ENCODE measurements at regions not wholly inside any gene's neighbourhood (a gene's known extent, or its start where the extent isn't known, plus 50 kb on each side); places are given as distances from the start of the nearest gene placed in this dataset.

DNA sequence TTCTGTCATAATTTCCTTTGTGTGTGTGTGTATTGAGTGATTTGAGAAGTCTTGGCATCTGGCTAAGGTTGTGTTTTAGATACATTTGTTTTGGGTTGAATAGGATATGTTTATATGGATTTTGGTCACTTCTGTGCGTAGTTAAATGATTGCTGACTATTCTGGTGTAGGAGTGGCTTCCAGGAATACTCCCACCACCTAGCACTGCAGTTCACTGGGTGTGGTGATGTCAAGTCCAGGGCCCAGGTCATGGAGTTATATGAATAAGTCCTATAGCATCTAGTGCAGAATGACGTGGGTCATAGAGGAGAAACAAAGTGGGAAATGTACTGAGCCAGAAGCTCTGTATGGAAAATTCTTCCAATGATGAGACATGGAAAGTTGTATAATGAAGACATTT is 465.4 kb upstream of the CCL2 start:
- no peak for DNase-seq

DNA sequence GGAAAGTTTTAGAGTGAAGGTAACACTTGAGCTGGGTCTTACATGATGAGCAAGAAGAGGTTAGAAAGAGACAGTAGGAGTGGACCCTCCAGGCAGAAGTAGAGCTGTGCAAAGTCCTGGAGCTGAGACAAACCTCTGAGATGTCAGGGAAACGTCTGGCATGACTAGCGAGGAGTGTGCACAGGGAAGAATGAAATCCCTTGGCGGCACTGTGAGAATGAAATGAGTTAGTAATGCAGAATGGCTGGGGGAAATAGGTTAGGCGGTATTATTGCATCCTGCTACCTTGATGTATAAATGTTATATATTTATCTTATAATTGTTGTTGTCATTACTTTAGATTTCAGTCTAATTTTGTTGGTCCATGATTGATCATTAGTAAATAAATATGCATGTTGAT is 457.9 kb upstream of the CCL2 start:
- DNase-seq = no peak

DNA sequence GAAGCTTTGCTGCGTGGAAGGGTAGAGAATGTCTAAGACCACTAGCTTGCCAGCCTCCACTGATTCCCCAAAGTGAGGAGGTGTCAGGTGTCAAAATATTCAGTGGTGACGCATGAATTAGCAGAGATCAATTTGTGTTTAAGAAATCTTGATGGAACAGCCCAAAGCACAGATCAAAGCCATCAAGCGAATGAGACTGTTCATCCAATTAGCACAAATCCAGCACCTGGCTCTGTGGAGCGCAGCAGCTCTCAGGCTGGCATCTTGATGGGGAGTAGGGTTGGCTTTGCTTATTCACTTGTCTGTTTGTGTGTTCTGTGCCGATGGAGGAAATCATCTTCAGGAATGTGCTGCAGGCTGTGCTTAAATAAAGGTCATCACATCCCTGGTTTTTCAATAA is 456.8 kb upstream of the CCL2 start:
- DNase-seq = no peak

DNA sequence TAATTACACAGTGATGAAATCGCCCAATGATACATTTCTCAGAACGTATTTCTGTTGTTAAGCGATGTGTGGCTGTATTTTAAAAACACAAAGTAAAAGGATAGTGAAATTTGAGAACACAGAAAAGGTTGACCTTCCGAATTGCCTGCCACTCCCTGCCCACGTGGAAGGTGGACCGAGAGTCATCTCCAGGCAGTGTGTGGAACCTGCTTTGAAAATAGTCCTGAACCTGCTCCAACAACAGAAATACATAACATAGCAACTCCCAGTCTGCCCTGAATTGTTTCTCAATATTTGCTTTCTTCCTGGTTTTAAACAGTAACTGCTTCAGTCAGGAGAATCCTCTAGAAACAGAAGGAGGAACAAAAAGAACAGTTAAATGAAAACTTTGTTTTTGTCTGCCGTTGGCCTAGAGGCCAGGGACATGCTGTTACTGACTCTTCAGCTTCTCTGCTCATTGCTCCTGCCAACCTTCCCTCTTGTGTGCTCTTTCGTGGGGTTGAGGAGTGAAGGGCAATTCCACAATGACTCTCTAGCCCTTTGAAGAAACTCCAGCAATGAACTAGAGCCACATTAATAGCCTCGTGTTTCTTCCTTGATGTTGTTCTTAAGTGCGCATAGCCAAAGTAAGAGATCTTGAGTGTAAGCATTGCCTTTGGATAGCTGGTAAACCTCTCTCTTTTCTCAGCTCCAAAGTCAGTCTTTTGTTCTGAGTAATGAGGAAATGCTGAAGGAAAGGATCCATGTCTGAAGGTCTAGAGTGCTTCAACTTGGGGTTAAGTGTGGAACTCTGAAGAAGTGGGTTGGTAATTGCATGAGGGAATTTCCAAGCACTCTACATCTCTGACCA is 452.5 kb upstream of the CCL2 start:
- no peak for DNase-seq

GRCh38 chr17:33803199-33803685 is 451.8 kb upstream of the CCL2 start:
- no peak for DNase-seq

DNA sequence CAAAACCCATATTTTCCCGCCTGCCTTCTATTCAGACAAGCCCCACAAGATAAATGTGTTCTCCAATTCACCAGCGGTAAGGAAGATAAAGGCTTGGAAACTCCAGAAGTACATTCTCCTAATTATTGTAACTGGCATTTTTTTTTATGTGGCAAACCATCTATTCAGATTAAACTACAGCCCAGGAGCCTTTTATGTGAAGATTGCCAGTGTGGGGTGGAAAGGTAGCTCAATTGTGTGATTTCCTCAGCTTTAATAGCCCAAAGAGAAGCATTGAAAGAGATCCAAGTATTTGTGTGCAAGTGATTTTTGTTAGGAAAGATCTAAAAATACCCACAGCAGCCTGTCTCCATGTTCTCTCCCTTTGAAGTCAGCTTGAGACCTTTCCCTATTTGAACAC is 451.4 kb upstream of the CCL2 start:
- DNase-seq = no peak

DNA sequence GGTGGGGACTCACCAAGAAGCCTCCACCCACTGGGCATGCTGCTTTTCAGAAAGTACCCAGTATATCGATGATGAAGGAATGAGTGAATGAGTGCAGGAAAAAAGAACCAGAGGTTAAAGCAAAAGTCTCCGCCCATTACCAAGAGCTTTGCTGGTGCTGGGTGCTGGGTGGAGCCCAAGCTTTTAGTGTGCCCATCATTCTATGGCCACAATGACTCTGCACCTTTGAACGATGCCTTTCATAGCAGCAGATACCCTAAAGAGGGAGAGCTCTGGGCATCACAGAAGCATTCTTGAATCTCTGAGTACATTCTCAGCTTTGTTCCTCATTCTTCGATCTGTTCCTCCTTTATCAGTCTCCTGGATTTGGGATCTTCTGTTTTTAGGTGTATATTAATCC is 450.7 kb upstream of the CCL2 start:
- DNase-seq = no peak

- DNase-seq = no peak
Measured at GRCh38 chr17:33806631-33807030, 448.5 kb upstream of the CCL2 start.

DNA sequence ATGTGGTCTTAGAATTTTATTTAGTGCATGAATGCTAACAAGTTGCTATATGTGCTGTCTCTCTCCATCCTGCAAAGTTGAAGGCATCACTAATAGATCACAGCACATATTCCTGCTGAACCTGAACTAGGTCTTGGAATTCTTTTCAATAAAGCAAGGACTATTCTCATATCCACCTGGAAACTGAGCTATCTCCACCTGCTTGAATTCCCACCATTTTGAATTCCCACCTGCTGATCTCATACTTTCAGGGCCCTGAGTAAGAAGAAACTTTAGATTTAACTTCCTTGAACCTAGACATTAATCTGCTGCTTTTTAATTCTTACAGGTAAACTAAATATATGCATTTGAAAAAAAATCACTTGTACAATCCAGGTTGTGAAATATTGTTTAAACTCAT is 445.3 kb upstream of the CCL2 start:
- DNase-seq = no peak

DNA sequence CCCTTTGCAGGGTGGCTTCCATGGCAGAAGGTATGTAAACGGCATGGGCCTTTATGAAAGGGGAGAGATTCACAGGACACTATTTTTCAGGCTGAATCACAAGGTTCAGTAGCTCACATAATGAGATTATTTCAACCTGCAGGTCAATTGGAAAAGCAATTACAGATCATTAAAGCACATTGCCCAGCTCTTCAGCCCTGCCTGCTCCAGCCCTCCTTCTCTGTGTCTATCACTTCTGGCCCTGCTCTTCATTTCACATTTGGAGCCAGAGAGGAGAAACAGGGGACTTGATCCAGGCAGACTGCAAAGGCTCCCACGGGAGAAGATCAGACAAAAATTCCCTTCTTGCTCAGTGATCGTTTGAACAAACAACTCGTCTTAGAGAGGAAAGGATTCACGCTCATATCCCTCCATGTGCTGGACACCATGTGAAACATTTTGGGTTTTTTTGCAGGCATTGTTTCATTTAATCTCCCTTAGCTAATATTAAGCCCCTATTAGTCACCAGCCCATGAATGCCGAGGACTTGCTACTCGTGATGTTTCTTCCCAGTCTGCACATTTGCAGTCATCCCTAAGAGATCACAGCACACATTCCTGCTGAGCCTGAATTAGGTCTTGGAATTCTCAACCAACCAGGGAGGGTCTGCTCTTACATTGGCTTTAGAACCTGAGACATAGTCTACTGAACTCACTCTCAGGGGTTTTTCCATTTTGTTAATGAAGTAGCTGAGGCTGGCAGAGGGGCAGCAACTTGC is 443.9 kb upstream of the CCL2 start:
- DNase-seq = no peak

- DNase-seq = no peak
Measured at GRCh38 chr17:33811984-33812577, 443.0 kb upstream of the CCL2 start.

DNA sequence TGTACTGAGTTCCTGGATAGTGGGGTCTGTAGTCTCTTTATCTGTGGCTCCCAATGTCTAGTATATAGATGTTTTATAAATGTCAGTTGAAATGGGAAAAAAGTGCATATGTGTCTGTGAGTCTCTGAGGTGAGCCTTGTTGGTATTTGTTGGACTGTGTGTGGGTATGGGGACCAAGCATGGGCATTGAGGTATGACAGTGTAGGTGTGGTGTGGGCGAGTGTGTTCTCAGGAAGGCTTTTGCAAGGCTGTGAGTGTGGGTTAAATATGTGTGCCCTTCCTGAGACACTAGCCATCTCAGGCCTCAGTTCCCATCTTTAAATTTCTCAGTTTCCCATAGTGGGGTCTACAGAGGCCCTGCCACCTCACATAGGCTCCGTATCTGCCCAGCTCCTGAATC is 440.2 kb upstream of the CCL2 start:
- no peak for DNase-seq

- DNase-seq = no peak
Measured at GRCh38 chr17:33816036-33816435, 439.0 kb upstream of the CCL2 start.

- DNase-seq = no peak
Measured at GRCh38 chr17:33816842-33817617, 438.1 kb upstream of the CCL2 start.

- DNase-seq = no peak
Measured at GRCh38 chr17:33819539-33819938, 435.5 kb upstream of the CCL2 start.

DNA sequence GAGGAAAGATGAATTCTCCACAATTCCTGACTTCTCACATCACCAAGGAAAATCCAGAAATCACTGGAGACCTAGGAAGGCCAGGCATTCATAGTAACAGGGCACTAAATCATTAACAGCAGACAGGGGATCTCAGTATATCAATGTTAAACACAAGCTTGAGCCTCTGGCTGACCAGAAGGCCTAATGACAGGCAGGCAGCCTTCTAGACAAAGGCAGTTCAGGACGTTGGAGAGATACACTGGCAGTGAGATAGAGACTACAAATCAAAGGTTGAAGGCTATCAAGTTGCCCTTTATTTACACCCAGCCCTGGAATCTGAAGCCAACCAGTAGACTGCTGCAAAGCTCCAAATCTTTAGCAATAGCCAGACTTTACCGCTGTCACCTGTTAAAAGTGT is 422.8 kb upstream of the CCL2 start:
- DNase-seq = no peak

- no peak for DNase-seq
Measured at GRCh38 chr17:33837281-33837680, 417.8 kb upstream of the CCL2 start.

DNA sequence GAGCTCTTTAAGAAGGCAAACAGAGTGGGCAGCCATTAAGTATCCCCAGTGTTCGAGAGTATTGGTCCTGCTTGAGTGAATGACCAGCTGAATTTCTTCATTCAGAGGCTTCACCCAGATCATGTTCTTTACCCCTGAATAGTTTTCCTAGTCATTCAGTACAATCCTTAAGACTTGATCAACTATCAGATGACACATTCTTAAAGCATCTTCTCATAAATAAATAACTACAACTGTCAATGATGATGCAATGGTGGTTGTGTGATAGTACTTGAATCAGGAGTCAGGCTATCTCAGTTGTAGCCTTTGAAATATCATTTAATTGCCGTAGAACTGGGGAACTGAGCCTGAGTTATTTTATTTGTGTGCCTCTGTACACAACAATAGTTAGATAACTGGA is 416.8 kb upstream of the CCL2 start:
- no peak for DNase-seq

GRCh38 chr17:33847900-33848299 is 407.2 kb upstream of the CCL2 start:
- no peak for DNase-seq

DNA sequence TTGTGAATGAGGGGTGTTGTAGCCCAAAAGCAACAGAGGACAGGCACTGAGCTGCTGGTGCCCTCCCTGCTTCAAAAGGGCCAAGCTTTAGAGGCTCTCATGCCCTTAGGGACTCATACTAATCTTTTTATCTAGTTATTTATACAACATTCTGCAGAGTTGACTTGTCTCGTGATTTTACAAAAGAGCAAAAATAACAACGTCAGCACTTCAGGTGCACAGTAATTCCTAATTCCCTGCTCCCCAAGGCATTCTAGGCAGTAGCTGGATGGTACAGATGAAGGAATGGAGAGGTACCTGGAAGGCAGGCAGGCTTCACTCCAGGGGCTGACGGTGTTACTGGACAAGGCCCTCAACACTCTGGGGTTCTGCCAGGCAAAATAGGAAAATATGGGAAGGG is 406.7 kb upstream of the CCL2 start:
- DNase-seq = no peak

- no peak for DNase-seq
Measured at GRCh38 chr17:33854596-33854995, 400.5 kb upstream of the CCL2 start.

GRCh38 chr17:33858121-33858520 is 397.0 kb upstream of the CCL2 start:
- DNase-seq = no peak

DNA sequence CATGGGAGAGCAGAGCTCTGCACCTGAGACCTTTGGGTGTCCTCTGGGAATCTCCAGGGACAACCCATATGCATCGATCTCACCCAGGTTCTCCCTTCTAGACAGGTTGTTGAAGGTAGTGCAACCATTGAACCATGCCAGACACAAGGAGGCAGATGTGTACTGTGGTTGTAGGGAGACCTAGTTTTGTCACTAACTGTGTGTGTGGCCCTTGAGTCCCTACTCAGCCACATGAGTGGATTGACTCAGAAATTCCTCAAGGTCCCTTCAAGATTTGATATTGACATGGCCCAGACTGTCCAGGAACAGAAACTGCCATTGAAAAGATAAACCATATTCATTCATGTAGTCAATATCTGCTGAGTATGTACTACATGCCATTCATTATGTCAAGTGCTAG is 396.4 kb upstream of the CCL2 start:
- DNase-seq = no peak
